Activated T-cell treated with anti-CD3 and anti-CD28 coated beads, Interleukin-2, amount 50 U/mL, for 72 hours (primary cell): ENCODE measurements at regions not wholly inside any gene's neighbourhood (a gene's known extent, or its start where the extent isn't known, plus 50 kb on each side); places are given as distances from the start of the nearest gene placed in this dataset.

ENCODE experiments used
- ATAC-seq, 2 donors: fragments of 150-1000 bp; cut with Tn5 transposase; replicated peaks in 1 of 2; 2 replicates each; pipeline ENCODE4 v1.10.0; 2021; ENCODE audit warnings: moderate library complexity in 2 of 2, mild to moderate bottlenecking in 1 of 2
- DNase-seq, 2 donors: peaks; one replicate each; pipeline ENCODE4 v3.0.0; 2021 to 2022; ENCODE audit warnings: mixed read lengths in 1 of 2
- H3K27ac Mint-ChIP-seq: one replicate; pipeline ENCODE4 v1.8.0; 2022; ENCODE audit warnings: mild to moderate bottlenecking, moderate library complexity, mixed read lengths
- H3K27me3 Mint-ChIP-seq: one replicate; pipeline ENCODE4 v1.8.0; 2022; ENCODE audit warnings: low read depth, mixed read lengths
- H3K36me3 Mint-ChIP-seq, 2 donors: one replicate each; pipeline ENCODE4 v1.8.0; 2022; ENCODE audit warnings: mixed read lengths in 2 of 2, mild to moderate bottlenecking in 1 of 2; ENCODE audit not compliant: insufficient read depth in 2 of 2
- H3K4me1 Mint-ChIP-seq: one replicate; pipeline ENCODE4 v1.8.0; 2022; ENCODE audit warnings: low read depth, mixed read lengths
- H3K4me3 Mint-ChIP-seq, 2 donors: one replicate each; pipeline ENCODE4 v1.8.0; 2022; ENCODE audit warnings: mild to moderate bottlenecking in 2 of 2, mixed read lengths in 2 of 2, moderate library complexity in 2 of 2
- H3K9me3 Mint-ChIP-seq, 2 donors: one replicate each; pipeline ENCODE4 v1.8.0; 2022; ENCODE audit warnings: mixed read lengths in 2 of 2

DNA sequence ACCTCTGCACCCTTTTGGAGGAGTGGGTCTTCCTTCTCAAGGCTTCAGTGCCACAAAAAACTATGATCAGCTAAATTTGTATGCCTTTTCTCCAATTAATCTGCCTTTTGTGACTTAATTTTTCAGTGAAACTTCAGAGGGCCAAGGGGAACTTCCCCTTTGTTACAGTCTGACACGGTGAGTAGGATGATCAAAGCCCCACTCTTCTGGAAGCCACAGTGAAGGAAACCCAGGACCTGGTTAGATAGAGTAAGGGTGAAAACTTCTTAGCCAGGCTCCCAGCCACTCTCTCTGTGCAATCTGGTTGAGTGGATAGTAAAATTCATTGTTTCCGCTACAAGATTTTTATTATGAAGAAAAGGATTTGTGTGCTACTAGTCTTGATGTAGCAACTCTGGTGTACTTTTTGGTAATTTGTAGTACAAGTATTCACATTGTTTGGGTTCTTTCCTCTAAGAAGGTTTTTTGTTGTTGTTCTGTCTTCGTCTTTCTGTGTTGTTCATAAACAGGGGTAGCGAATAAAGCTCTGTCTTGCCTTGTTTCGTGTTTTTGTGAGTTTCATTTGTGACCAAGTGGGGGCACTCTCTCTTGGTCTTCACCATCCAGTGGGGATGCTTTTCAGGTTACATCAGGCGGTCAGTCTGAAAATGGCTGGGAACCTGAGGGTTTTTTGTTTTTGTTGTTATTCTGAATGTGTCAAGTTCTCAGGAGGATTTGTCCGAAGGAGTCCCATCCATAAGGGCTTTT is 268.5 kb upstream of the NPSR1 start:
- no peak for ATAC-seq

DNA sequence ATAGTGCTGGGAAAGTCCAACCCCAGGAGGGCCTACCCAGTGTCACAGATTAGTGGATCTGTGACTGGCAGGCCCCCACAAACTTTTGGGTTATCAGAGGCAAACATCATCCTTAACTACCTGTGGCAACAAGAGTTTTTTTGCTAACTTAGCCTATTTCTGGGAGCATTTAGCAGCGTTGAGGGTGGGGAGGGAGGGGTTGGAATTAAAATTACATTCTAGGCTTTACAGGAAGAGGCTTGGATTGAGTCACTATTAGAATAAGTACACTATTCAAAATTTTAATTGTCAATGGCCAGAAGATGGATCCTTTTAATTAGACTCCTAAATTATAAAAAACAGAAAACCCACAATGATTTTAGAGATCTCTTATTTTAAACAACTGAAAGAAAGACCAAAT is 267.9 kb upstream of the NPSR1 start:
- ATAC-seq (no peak), DNase-seq (no peak)
- H3K27me3 Mint-ChIP-seq, result no peaks in the 10 kb centered on the region
- H3K4me3 Mint-ChIP-seq, result no peak overlapping the region
- peaks cover 2 to 4% of the 10 kb centered on the region in 2 donors for H3K9me3 Mint-ChIP-seq
- no peak overlapping the region for H3K27ac Mint-ChIP-seq
- H3K4me1 Mint-ChIP-seq, result no peaks in the 10 kb centered on the region
- no peaks in the 10 kb centered on the region for H3K36me3 Mint-ChIP-seq

More for the DNA sequence above, 268.5 kb upstream of the NPSR1 start:
- no peak for DNase-seq
- Mint-ChIP-seq H3K27ac (no peak overlapping the region), H3K4me1 (no peaks in the 10 kb centered on the region), H3K9me3 (peaks cover 2 to 4% of the 10 kb centered on the region in 2 donors), H3K4me3 (no peak overlapping the region), H3K27me3 (no peaks in the 10 kb centered on the region), H3K36me3 (no peaks in the 10 kb centered on the region)

DNA sequence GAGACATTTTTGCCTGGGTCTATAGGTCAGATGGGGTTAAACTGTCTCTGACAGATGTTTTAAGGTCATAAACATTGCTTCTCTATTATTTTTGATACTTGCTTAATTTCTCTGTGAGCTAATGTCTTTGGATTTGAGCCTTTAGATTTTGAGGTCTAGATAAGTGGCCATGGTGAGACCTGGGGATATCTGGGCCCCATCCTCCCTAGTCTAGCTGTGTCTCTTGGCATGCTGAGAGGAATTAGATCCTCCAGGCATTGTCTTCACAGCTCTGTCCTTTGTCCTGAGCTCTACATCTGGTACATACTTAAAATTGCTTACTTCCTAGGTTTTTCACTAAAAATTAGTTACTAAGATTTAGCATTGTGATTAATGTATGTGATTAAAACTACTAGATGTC is 265.0 kb upstream of the NPSR1 start:
- H3K4me1 Mint-ChIP-seq, result no peaks in the 10 kb centered on the region

DNA sequence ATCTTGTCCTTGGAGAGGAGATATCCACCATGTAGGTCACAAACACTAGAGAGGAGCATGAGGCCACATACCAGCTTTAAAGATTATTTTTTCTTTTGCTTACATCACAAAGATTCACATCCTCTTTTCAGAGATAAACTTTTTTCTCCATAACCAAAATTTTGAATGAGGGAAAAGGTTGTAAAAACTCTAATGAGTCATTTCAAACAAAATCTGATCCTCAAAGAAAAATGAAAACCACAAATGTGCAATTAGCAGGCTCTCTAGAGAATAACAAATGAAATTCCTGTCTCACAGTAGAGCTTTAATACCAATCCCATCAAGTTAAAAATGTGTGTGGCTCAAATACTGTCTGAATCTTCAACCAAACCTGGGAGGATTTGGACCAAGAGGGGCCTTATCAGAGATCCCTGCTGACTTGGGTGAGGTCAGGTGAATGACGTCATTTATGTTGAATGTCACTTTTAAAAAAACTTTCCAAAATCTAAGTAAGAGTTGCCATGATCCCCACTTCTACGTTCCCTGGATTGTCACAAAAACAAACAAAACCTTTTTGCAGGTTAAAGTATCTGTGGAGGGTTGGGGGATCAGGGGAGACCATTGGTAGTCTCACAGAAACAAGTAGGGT is 261.5 kb upstream of the NPSR1 start:
- Mint-ChIP-seq H3K9me3 (peaks cover 0 to 4% of the 10 kb centered on the region in 2 donors), H3K27me3 (no peaks in the 10 kb centered on the region), H3K4me3 (no peak overlapping the region), H3K4me1 (no peaks in the 10 kb centered on the region), H3K27ac (no peak overlapping the region), H3K36me3 (no peaks in the 10 kb centered on the region)
- ATAC-seq, result no peak
- DNase-seq, result no peak

More for the DNA sequence above, 265.0 kb upstream of the NPSR1 start:
- DNase-seq, result no peak
- Mint-ChIP-seq H3K27ac (no peak overlapping the region), H3K4me3 (no peak overlapping the region), H3K27me3 (no peaks in the 10 kb centered on the region), H3K36me3 (no peaks in the 10 kb centered on the region), H3K9me3 (peaks cover 2 to 5% of the 10 kb centered on the region in 2 donors)
- ATAC-seq, result no peak

DNA sequence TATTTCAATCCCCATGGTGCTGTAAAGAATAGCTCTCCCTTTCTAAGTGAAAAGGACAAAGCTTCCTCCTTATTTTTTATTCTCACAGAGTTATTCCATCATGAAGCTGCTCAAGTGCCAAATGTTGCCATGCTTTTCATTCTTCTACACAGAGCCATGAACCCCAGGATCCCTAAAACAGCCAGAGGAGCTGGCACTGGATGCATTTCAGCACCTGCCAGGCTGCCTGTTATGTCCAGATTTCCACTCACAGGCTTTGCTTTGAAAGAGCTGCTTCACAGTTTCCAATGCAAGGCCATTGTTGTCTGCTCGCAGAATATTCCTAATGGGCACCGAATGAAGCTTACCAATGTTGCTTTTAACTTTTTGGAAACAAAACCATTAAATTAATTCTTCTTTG is 256.2 kb upstream of the NPSR1 start:
- no peak overlapping the region for H3K27ac Mint-ChIP-seq
- H3K9me3 Mint-ChIP-seq, result peaks cover 0 to 4% of the 10 kb centered on the region in 2 donors
- ATAC-seq, result no peak
- no peak for DNase-seq
- no peaks in the 10 kb centered on the region for H3K4me1 Mint-ChIP-seq
- H3K36me3 Mint-ChIP-seq, result no peaks in the 10 kb centered on the region
- H3K27me3 Mint-ChIP-seq, result no peaks in the 10 kb centered on the region
- no peak overlapping the region for H3K4me3 Mint-ChIP-seq

DNA sequence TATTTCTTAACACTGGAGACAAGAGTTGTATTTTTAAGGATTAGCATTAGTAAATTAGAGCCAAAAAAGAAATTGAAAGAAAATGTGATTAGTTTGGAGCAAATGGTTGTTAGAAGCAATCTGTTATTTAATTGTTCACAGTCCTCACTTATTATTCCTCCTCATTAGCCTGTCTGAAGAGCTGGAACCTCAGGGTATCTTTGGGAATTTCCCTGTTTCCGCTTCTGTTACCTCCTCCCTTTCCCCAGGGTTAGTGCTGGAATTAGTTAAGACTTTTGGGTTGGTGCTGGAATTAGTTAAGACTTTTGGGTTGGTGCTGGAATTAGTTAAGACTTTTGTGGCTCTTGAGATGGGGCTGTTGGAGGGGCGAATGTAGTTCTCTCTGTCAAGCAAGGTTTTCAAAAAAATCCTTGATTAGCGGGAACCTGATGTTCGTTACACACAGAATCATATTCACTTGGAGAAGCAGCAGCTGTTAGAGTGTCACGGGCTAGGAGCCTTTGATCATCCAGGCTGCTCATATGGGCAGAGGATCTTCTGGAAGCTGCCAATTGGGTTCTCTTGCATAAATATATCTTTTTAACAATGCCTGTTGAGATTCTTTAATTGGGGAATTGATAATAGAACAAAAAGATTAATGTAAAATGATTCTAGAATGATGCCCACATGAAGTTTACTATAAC is 251.0 kb upstream of the NPSR1 start:
- DNase-seq (no peak), ATAC-seq (no peak)
- no peak overlapping the region for H3K27ac Mint-ChIP-seq
- no peak overlapping the region for H3K4me3 Mint-ChIP-seq
- no peaks in the 10 kb centered on the region for H3K36me3 Mint-ChIP-seq
- H3K4me1 Mint-ChIP-seq, result no peaks in the 10 kb centered on the region
- H3K9me3 Mint-ChIP-seq, result peaks cover 0 to 9% of the 10 kb centered on the region in 2 donors
- H3K27me3 Mint-ChIP-seq, result no peaks in the 10 kb centered on the region

DNA sequence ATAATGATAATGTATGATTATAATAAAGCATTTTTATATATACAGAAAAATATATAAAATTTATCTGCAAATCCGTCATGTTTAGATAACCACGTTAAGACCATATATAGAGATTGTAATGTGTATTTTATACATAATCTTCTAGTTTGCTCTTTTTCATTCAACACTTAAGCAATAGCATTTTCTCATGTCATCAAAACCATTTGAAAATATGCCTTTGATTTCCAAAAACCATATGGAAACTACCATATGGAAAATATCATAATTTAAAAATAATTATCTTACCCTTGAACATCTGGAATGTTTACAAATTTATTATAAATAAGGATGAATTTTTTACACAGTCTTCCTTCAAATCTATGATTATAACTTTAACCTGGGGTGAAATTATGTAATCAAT is 250.4 kb upstream of the NPSR1 start:
- no peak for ATAC-seq
- H3K4me1 Mint-ChIP-seq, result no peaks in the 10 kb centered on the region
- H3K9me3 Mint-ChIP-seq, result peaks cover 0 to 9% of the 10 kb centered on the region in 2 donors
- no peaks in the 10 kb centered on the region for H3K36me3 Mint-ChIP-seq
- no peak overlapping the region for H3K4me3 Mint-ChIP-seq
- H3K27me3 Mint-ChIP-seq, result no peaks in the 10 kb centered on the region
- no peak for DNase-seq
- H3K27ac Mint-ChIP-seq, result no peak overlapping the region

DNA sequence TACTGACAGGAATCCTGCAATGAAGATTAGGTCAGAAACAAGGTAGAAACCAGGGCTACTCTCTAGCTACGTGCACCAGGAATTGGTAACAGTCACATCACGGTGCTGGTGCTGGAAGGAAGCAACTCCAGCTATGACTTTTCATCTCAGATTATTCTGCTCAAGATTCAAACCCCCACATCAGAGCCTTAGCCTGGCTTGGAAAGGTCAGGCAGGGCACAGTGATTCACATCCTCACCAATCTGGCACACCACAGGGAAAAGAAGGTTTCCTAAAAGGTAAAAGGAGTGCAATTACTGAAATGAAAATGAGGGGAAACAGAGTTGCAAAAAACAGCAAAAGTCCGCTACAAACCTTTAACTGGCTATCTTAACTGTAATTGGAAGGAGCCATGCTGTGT is 240.2 kb upstream of the NPSR1 start:
- Mint-ChIP-seq H3K9me3 (no peaks in the 10 kb centered on the region), H3K36me3 (no peaks in the 10 kb centered on the region), H3K4me1 (no peaks in the 10 kb centered on the region), H3K27me3 (no peaks in the 10 kb centered on the region), H3K4me3 (no peak overlapping the region), H3K27ac (no peak overlapping the region)
- ATAC-seq (no peak), DNase-seq (no peak)

DNA sequence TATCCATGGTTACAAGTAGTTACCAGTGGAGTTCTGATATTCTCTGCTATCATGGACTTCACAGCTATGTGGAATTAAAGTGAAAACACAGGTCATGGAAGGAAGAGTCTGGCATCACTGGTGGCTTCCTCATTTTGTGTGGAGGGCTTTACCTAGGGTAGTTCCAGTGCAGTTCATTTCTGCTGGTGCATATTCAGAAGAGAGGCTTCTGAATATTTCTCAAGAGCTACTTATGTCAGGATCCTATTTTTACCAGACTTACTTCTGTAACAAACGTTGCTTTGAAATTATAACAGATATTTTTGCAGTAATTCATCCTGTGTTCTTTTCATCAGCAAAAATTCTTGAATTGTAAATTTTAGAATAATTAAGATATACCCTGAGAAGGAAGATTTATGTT is 236.5 kb upstream of the NPSR1 start:
- Mint-ChIP-seq H3K9me3 (peaks cover 0 to 2% of the 10 kb centered on the region in 2 donors), H3K27ac (no peak overlapping the region), H3K4me3 (no peak overlapping the region), H3K36me3 (no peaks in the 10 kb centered on the region), H3K27me3 (no peaks in the 10 kb centered on the region), H3K4me1 (no peaks in the 10 kb centered on the region)
- DNase-seq, result no peak
- no peak for ATAC-seq

DNA sequence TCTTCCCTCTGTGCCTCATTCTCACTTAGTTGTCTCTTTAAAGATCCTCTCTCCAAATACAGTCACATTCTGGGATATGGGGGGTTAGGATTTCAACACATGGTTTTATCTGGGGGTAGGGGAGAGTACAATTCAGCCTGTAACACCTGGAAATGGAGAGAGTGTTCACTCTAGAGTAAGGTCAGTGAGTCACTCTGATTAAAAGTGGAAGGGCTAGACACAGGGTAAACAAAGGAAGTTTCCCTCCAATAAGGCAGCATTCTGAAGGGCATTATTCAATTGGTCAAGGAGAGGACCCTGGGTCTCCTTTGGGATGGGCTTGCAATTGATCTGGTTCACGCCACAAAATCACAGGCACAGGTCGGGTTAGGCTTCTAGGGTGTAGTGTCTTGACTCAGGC is 232.8 kb upstream of the NPSR1 start:
- ATAC-seq (no peak), DNase-seq (no peak)
- Mint-ChIP-seq H3K36me3 (no peaks in the 10 kb centered on the region), H3K4me3 (no peak overlapping the region), H3K27me3 (no peaks in the 10 kb centered on the region), H3K4me1 (no peaks in the 10 kb centered on the region), H3K9me3 (peaks cover 0 to 2% of the 10 kb centered on the region in 2 donors), H3K27ac (no peak overlapping the region)

DNA sequence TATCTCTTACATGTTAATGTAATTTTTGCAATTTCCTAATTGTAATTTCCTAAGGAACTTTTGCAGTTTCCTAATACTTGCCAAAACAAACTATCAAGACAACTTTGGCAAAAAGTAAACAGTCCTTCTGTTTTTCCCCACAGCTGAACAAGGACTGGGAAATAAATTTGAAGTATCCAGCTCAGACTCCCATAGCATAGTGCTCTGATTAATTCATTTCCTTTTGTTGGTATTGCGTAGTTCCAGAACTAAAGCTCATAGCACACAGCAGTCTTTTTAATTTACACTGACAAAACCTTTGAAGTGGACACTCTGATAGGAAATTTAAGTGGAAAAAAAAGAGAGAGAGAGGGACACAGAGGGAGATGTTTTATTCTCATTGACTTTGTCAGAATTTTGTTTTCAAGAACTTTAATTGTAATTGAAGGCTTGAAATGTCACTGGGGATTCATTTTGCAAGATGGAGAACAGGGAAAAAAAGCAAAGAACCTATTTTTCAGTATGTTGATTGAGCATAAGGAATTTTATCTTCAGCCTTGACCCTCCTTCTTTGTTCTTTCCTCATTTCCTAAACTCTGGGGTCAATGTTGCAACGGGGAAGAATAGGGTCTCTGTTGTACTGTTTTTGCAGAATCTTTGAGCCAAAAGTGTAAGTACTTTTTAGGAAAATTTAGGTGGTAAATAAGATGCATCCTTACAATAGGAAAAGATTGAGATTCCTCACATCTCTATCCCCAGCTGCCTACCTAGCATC is 232.2 kb upstream of the NPSR1 start:
- Mint-ChIP-seq H3K36me3 (no peaks in the 10 kb centered on the region), H3K27ac (no peak overlapping the region), H3K4me3 (no peak overlapping the region), H3K9me3 (peaks cover 0 to 2% of the 10 kb centered on the region in 2 donors), H3K27me3 (no peaks in the 10 kb centered on the region), H3K4me1 (no peaks in the 10 kb centered on the region)
- ATAC-seq (no peak), DNase-seq (no peak)

DNA sequence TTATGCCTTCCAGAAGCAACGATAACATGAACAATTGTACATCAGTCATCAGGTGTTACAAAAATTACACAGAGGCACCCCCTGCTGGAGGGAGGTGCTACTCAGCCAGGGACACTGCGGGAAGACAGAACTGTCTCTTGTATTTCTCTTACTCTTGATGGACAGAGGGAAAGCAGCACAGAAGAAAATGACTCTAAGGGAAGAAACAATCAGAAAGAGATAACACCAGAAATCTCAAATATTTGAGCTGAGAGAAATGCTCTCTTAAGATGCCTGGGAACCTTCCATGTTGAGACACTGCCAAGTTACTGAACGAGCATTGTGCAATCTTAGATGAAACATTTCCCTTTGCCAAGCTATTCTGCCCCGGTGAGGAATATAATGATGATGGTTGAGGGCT is 227.6 kb upstream of the NPSR1 start:
- DNase-seq (no peak), ATAC-seq (no peak)
- no peak overlapping the region for H3K4me3 Mint-ChIP-seq
- no peaks in the 10 kb centered on the region for H3K27me3 Mint-ChIP-seq
- H3K9me3 Mint-ChIP-seq, result peaks cover 9 to 10% of the 10 kb centered on the region in 2 donors
- no peak overlapping the region for H3K27ac Mint-ChIP-seq
- H3K4me1 Mint-ChIP-seq, result no peaks in the 10 kb centered on the region
- peaks cover 2 to 3% of the 10 kb centered on the region in 2 donors for H3K36me3 Mint-ChIP-seq

DNA sequence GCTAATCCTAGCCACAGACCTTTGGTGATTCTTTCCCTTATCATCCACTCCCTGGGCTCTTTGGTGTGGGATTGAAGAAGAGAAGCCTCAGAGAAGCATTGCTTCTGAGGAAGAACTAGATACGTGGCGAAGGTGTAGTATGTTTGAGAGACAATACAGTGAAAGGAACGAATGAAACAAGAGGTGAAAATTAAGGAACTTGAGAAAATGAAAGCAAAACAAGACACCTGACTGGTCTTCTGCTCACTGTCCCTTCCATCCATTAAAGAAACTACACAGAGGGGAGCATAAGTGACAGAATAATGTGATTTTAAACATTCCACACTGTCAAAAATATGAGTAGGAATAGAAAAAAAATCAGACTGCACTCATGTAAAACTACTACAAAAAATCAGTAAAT is 219.6 kb upstream of the NPSR1 start:
- peaks cover 5 to 8% of the 10 kb centered on the region in 2 donors for H3K9me3 Mint-ChIP-seq
- H3K4me1 Mint-ChIP-seq, result no peaks in the 10 kb centered on the region
- peaks cover 0 to 2% of the 10 kb centered on the region in 2 donors for H3K36me3 Mint-ChIP-seq
- H3K27me3 Mint-ChIP-seq, result no peaks in the 10 kb centered on the region
- no peak overlapping the region for H3K4me3 Mint-ChIP-seq
- H3K27ac Mint-ChIP-seq, result no peak overlapping the region
- ATAC-seq (no peak), DNase-seq (no peak)
